HepG2 (cell line): ENCODE measurements at regions not wholly inside any gene's neighbourhood (a gene's known extent, or its start where the extent isn't known, plus 50 kb on each side); places are given as distances from the start of the nearest gene placed in this dataset.

Experiments
- ATAC-seq: fragments of 200-7000 bp; cut with Tn5 transposase; 3 replicates; pipeline ENCODE4 v1.9.1; 2020; ENCODE audit warnings: mild to moderate bottlenecking, moderate library complexity
- BruUV-seq: library from RNA; stranded (reverse); fragments of 400-500 nt; replicated peaks from 2 replicates; lab custom pipeline; 2021; lab: Mats Ljungman, UMichigan
- CTCF ChIA-PET: fragments of 300-600 bp; formaldehyde crosslinking; extraction: SDS; loops from one replicate; lab custom pipeline; 2021; ENCODE audit warnings: low total read pairs, inconsistent platforms, low intra/inter-chr PET ratio; lab: Yijun Ruan, JAX
- POLR2A ChIA-PET: fragments of 350-600 bp; sonication (Branson Sonifier 250); formaldehyde crosslinking; loops from one replicate; lab custom pipeline; 2020; ENCODE audit warnings: antibody characterized with exemption, inconsistent platforms; lab: Yijun Ruan, JAX
- DNase-seq: peaks from one replicate; pipeline ENCODE4 v3.0.0-alpha.2; 2015; ENCODE audit warnings: low spot score
- FAIRE-seq: peaks from 3 replicates; lab custom pipeline; 2011; peaks lifted over from hg19 to GRCh38; lab: Jason Lieb, UNC
- H2AFZ ChIP-seq: one replicate; pipeline ENCODE4 v1.6.1; 2011; ENCODE audit warnings: low read length, inconsistent platforms
- H3K27ac ChIP-seq: fragments of 300-600 bp; 3 replicates; pipeline ENCODE4 v1.8.0; 2011; ENCODE audit warnings: mixed run types, mild to moderate bottlenecking, mixed read lengths, low read length, inconsistent platforms; ENCODE audit not compliant: insufficient read depth; ENCODE audit errors: extremely low read length
- H3K27me3 ChIP-seq, 2 experiments: fragments of 200-600 bp in 1 of 2; 2 replicates in 1 of 2; 3 replicates in 1 of 2; pipeline versions ENCODE4 v1.6.0 to v1.8.0; 2011; ENCODE audit warnings: low read length in 2 of 2, mild to moderate bottlenecking in 2 of 2, moderate library complexity in 2 of 2, inconsistent platforms in 1 of 2; ENCODE audit not compliant: insufficient read depth in 2 of 2, control insufficient read depth in 1 of 2
- H3K36me3 ChIP-seq, 2 experiments: fragments of 200-600 bp in 1 of 2; replicated peaks in 1 of 2; 2 replicates in 1 of 2; 3 replicates in 1 of 2; pipeline versions ENCODE4 v1.5.1 to v1.8.0; 2011; ENCODE audit warnings: low read length in 2 of 2, inconsistent platforms in 1 of 2; ENCODE audit not compliant: insufficient read depth in 2 of 2, control insufficient read depth in 1 of 2
- H3K4me1 ChIP-seq: 2 replicates; pipeline ENCODE4 v1.5.1; 2012; ENCODE audit warnings: low read length, inconsistent platforms; ENCODE audit not compliant: insufficient read depth
- H3K4me2 ChIP-seq: 2 replicates; pipeline ENCODE4 v1.6.0; 2011; ENCODE audit warnings: low read depth, low read length, inconsistent platforms
- H3K4me3 ChIP-seq, 3 experiments: fragments of 200-600 bp in 1 of 3; sonication (generic), shearing (Covaris generic) in 1 of 3; replicated peaks in 1 of 3; 2 replicates each; pipeline ENCODE4 v1.5.1; 2011 to 2016; ENCODE audit warnings: low read length in 3 of 3, inconsistent platforms in 2 of 3, low read depth in 2 of 3, mild to moderate bottlenecking in 2 of 3, control low read depth in 1 of 3, mixed read lengths in 1 of 3; ENCODE audit not compliant: insufficient read depth in 1 of 3
- H3K79me2 ChIP-seq: one replicate; pipeline ENCODE4 v1.6.1; 2011; ENCODE audit warnings: low read length, inconsistent platforms; ENCODE audit not compliant: insufficient read depth
- H3K9ac ChIP-seq: 2 replicates; pipeline ENCODE4 v1.6.0; 2011; ENCODE audit warnings: mild to moderate bottlenecking, low read depth, low read length, inconsistent platforms; ENCODE audit not compliant: insufficient read depth
- H3K9me3 ChIP-seq: 2 replicates; pipeline ENCODE4 v1.5.1; 2012; ENCODE audit warnings: mild to moderate bottlenecking, low read length
- H4K20me1 ChIP-seq: 2 replicates; pipeline ENCODE4 v1.6.0; 2011; ENCODE audit warnings: inconsistent platforms, mild to moderate bottlenecking, low read length, moderate library complexity; ENCODE audit not compliant: insufficient read depth
- CCAR2 ChIP-seq: fragments of 200-400 bp; formaldehyde crosslinking; optimal IDR thresholded peaks from 2 replicates; pipeline ENCODE3; 2018; ENCODE audit warnings: low read depth, mild to moderate bottlenecking, low read length, moderate library complexity
- DR1 ChIP-seq: sonication (generic); formaldehyde crosslinking; IDR thresholded peaks from 2 replicates; pipeline ENCODE4 v1.8.0; 2021; ENCODE audit warnings: mild to moderate bottlenecking, missing genetic modification reagents, inconsistent platforms
- GABPB1 ChIP-seq: IDR thresholded peaks from 2 replicates; pipeline ENCODE4 v1.6.1; 2016; ENCODE audit warnings: mild to moderate bottlenecking, missing genetic modification reagents, moderate library complexity, missing compliant biosample characterization
- HMGXB3 ChIP-seq: sonication (generic); formaldehyde crosslinking; IDR thresholded peaks from 2 replicates; pipeline ENCODE4 v1.4.0; 2020; ENCODE audit warnings: missing genetic modification reagents, borderline replicate concordance
- NR2F1 ChIP-seq, 2 experiments: fragments of 450-650 bp in 1 of 2; formaldehyde crosslinking in 1 of 2; IDR thresholded peaks; 2 replicates each; pipeline versions ENCODE4 v1.5.0 to v1.6.1; 2016 to 2020; ENCODE audit warnings: mild to moderate bottlenecking in 1 of 2, missing compliant biosample characterization in 1 of 2, missing genetic modification reagents in 1 of 2, moderate library complexity in 1 of 2
- SMYD3 ChIP-seq: sonication (generic); formaldehyde crosslinking; IDR thresholded peaks from 2 replicates; pipeline ENCODE4 v1.8.1; 2023; ENCODE audit warnings: mild to moderate bottlenecking, missing genetic modification reagents
- TEF ChIP-seq: sonication (generic); formaldehyde crosslinking; IDR thresholded peaks from 2 replicates; pipeline ENCODE4 v1.5.0; 2020; ENCODE audit warnings: missing genetic modification reagents
- ZBTB21 ChIP-seq: sonication (generic); formaldehyde crosslinking; IDR thresholded peaks from 2 replicates; pipeline ENCODE4 v1.4.0; 2020; ENCODE audit warnings: missing genetic modification reagents
- ZFP36L1 ChIP-seq: sonication (generic); formaldehyde crosslinking; IDR thresholded peaks from 2 replicates; pipeline ENCODE4 v1.8.0; 2022; ENCODE audit warnings: mild to moderate bottlenecking, missing genetic modification reagents, moderate library complexity
- ZMYM2 ChIP-seq: sonication (generic); formaldehyde crosslinking; IDR thresholded peaks from 2 replicates; pipeline ENCODE4 v1.8.0; 2022; ENCODE audit warnings: mild to moderate bottlenecking, missing genetic modification reagents
- ZNF580 ChIP-seq: IDR thresholded peaks from 2 replicates; pipeline ENCODE4 v1.6.1; 2016; ENCODE audit warnings: low read depth, borderline replicate concordance
- ZNF709 ChIP-seq: sonication (generic); formaldehyde crosslinking; IDR thresholded peaks from 2 replicates; pipeline ENCODE4 v1.5.0; 2020; ENCODE audit warnings: mild to moderate bottlenecking, missing genetic modification reagents
- ZNF720 ChIP-seq: sonication (generic); formaldehyde crosslinking; IDR thresholded peaks from 2 replicates; pipeline ENCODE4 v1.4.0; 2020; ENCODE audit warnings: missing genetic modification reagents
- ZNF776 ChIP-seq: sonication (generic); formaldehyde crosslinking; IDR thresholded peaks from 2 replicates; pipeline ENCODE4 v1.4.0; 2020; ENCODE audit warnings: mild to moderate bottlenecking, missing genetic modification reagents
- WGBS: methylation state at CpG from one replicate; pipeline ENCODE4 v1.1.6; 2017; ENCODE audit warnings: low lambda C conversion rate; 5-methylcytosine and 5-hydroxymethylcytosine counted together
- in situ Hi-C: cut with HindIII; loops from 2 replicates; pipeline ENCODE4 v1.10.0; 2017; ENCODE audit warnings: low pct_unique_long_range_greater_than_20kb; ENCODE audit not compliant: extremely low pct_ligation_motif_present
- intact Hi-C: fragments of 100-400 bp; cut with micrococcal nuclease; formaldehyde crosslinking; loops from one replicate; pipeline ENCODE4 v1.10.0; 2022; ENCODE audit not compliant: unreplicated experiment

DNA sequence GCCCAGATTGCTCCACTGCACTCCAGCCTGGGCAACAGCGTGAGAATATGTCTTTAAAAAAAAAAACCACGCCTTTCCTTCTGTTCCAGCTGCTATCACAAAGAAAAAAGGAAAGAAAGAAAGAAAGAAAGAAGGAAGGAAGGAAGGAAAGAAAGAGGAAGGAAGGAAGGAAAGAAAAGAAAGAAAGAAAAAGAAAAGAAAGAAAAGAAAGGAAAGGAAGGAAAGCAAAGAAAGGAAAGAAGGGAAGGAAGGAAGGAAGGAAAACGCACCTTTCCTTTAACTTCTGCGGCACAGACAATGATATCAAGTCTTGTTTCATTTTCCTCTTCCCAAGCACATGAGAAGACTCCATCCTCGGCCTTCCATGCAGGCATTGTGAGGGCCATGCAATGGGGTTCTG is 107.4 kb upstream of the NOCT start:
- Histone ChIP-seq H3K27me3 (peaks cover 2 to 7% of the 10 kb centered on the region in 2 experiments; a peak in 1 of 5 replicates), H3K4me3 (no peak overlapping the region), H4K20me1 (no peaks in the 10 kb centered on the region), H3K9me3 (no peaks in the 10 kb centered on the region), H3K79me2 (no peaks in the 10 kb centered on the region), H3K4me1 (peaks cover 18% of the 10 kb centered on the region), H3K27ac (no peak overlapping the region), H3K36me3 (no peaks in the 10 kb centered on the region), H3K4me2 (no peak overlapping the region), H3K9ac (no peak overlapping the region), H2AFZ (no peak overlapping the region)
- in situ Hi-C loops (no loop called here), intact Hi-C loops (no loop called here)
- no TSS peak for BruUV-seq
- DNase-seq (no peak), FAIRE-seq (no peak), ATAC-seq (no peak)
- ChIA-PET CTCF (no interaction called here), POLR2A (no interaction called here)
- WGBS = 27% methylated on average over 5 of the region's 5 CpGs
- TF ChIP-seq ZNF709 = no peak
- no peak for TF ChIP-seq ZNF776 (CRISPR knock-in tag)
- TF ChIP-seq DR1 (CRISPR knock-in tag) = no peak
- no peak for TF ChIP-seq GABPB1 (CRISPR knock-in tag)
- TF ChIP-seq TEF = no peak
- no peak for TF ChIP-seq ZBTB21 (CRISPR knock-in tag)
- no peak for TF ChIP-seq ZFP36L1 (CRISPR knock-in tag)
- no peak for TF ChIP-seq SMYD3
- no peak for TF ChIP-seq ZMYM2 (CRISPR knock-in tag)
- TF ChIP-seq CCAR2 = no peak
- no peak for TF ChIP-seq NR2F1 (CRISPR knock-in tag; IDR thresholded peaks at IDR 0.05)
- no peak for TF ChIP-seq ZNF720 (CRISPR knock-in tag)
- TF ChIP-seq ZNF580 (CRISPR knock-in tag) = no peak
- no peak for TF ChIP-seq HMGXB3
